ENCODE measurements at regions not wholly inside any gene's neighbourhood (a gene's known extent, or its start where the extent isn't known, plus 50 kb on each side); places are given as distances from the start of the nearest gene placed in this dataset.

DNA sequence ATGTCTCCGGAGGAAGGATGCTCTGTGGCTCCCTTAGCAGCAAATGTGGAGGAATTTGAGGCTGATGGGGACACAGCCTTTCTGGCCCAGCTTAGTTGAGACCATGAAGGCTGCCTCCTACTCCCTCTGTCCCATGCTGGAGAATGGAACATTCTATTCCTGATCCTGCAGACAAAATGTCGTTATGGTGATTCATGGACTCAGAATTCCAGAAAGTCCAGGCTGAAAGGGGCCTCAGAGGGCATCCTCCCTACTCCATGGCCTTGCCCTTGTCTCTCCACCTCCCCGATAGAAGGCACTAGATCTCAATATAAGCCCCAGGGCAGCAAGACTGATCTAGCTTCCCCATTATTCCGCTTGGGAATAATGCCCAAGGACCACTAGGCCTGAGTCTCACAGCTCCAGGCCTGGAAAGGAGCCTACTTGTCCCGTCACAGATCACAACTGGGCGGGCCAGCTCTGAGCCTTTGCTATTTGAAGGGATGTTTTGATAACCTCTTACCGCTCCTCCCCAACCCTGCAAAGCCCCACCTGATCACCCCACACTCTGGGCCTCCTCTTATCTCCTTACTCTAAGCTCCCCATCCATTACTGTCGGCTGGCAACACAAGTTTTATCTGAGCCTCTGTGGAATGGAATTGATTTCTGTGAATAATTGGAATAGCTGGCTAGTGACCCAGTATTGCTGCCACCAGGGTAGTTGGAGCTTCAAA lies 52.8 kb upstream of the TRABD2B start:
- TF ChIP-seq MAX (IDR thresholded peaks at IDR 0.05) (no peak), TAF1 (IDR thresholded peaks at IDR 0.05; ENCODE audit: low read depth) (no peak), ZBTB7A (IDR thresholded peaks at IDR 0.05; ENCODE audit: low read depth) (no peak), NFIC (IDR thresholded peaks at IDR 0.05) (no peak), TEAD4 (IDR thresholded peaks at IDR 0.05) (no peak), RAD21 (IDR thresholded peaks at IDR 0.05; ENCODE audit: low read depth) (no peak), YY1 (IDR thresholded peaks at IDR 0.05; ENCODE audit: low read depth) (no peak), CREB1 (IDR thresholded peaks at IDR 0.05; ENCODE audit: low read depth) (no peak), TCF12 (IDR thresholded peaks at IDR 0.05; ENCODE audit: low read depth) (no peak), EP300 (IDR thresholded peaks at IDR 0.05; ENCODE audit: borderline replicate concordance) (no peak), CEBPB (IDR thresholded peaks at IDR 0.05) (no peak), FOXM1 (IDR thresholded peaks at IDR 0.05; ENCODE audit: borderline replicate concordance, low read depth) (no peak), EGR1 (IDR thresholded peaks at IDR 0.05) (no peak)
- TF ChIP-seq, protein P1, sequence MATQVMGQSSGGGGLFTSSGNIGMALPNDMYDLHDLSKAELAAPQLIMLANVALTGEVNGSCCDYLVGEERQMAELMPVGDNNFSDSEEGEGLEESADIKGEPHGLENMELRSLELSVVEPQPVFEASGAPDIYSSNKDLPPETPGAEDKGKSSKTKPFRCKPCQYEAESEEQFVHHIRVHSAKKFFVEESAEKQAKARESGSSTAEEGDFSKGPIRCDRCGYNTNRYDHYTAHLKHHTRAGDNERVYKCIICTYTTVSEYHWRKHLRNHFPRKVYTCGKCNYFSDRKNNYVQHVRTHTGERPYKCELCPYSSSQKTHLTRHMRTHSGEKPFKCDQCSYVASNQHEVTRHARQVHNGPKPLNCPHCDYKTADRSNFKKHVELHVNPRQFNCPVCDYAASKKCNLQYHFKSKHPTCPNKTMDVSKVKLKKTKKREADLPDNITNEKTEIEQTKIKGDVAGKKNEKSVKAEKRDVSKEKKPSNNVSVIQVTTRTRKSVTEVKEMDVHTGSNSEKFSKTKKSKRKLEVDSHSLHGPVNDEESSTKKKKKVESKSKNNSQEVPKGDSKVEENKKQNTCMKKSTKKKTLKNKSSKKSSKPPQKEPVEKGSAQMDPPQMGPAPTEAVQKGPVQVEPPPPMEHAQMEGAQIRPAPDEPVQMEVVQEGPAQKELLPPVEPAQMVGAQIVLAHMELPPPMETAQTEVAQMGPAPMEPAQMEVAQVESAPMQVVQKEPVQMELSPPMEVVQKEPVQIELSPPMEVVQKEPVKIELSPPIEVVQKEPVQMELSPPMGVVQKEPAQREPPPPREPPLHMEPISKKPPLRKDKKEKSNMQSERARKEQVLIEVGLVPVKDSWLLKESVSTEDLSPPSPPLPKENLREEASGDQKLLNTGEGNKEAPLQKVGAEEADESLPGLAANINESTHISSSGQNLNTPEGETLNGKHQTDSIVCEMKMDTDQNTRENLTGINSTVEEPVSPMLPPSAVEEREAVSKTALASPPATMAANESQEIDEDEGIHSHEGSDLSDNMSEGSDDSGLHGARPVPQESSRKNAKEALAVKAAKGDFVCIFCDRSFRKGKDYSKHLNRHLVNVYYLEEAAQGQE (IDR thresholded peaks at IDR 0.05; ENCODE audit: low read depth) = no peak
- TF ChIP-seq, protein P2, sequence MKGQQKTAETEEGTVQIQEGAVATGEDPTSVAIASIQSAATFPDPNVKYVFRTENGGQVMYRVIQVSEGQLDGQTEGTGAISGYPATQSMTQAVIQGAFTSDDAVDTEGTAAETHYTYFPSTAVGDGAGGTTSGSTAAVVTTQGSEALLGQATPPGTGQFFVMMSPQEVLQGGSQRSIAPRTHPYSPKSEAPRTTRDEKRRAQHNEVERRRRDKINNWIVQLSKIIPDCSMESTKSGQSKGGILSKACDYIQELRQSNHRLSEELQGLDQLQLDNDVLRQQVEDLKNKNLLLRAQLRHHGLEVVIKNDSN (IDR thresholded peaks at IDR 0.05) = no peak

- no peak for TF ChIP-seq EGR1 (IDR thresholded peaks at IDR 0.05)
- no peak for TF ChIP-seq CEBPB (IDR thresholded peaks at IDR 0.05)
- no peak for TF ChIP-seq FOXM1 (IDR thresholded peaks at IDR 0.05; ENCODE audit: borderline replicate concordance, low read depth)
- no peak for TF ChIP-seq ZBTB7A (IDR thresholded peaks at IDR 0.05; ENCODE audit: low read depth)
- no peak for TF ChIP-seq CREB1 (IDR thresholded peaks at IDR 0.05; ENCODE audit: low read depth)
- TF ChIP-seq TCF12 (IDR thresholded peaks at IDR 0.05; ENCODE audit: low read depth) = no peak
- TF ChIP-seq EP300 (IDR thresholded peaks at IDR 0.05; ENCODE audit: borderline replicate concordance) = no peak
- no peak for TF ChIP-seq TEAD4 (IDR thresholded peaks at IDR 0.05)
- no peak for TF ChIP-seq RAD21 (IDR thresholded peaks at IDR 0.05; ENCODE audit: low read depth)
- TF ChIP-seq NFIC (IDR thresholded peaks at IDR 0.05) = no peak
- no peak for TF ChIP-seq MAX (IDR thresholded peaks at IDR 0.05)
- no peak for TF ChIP-seq YY1 (IDR thresholded peaks at IDR 0.05; ENCODE audit: low read depth)
- no peak for TF ChIP-seq TAF1 (IDR thresholded peaks at IDR 0.05; ENCODE audit: low read depth)
- TF ChIP-seq, protein P2 (IDR thresholded peaks at IDR 0.05) = no peak
- TF ChIP-seq, protein P1 (IDR thresholded peaks at IDR 0.05; ENCODE audit: low read depth) = no peak
Measured at GRCh38 chr1:48048980-48049379, 51.8 kb upstream of the TRABD2B start.

GRCh38 chr1:48048064-48048463 lies 50.9 kb upstream of the TRABD2B start:
- TF ChIP-seq TAF1 (IDR thresholded peaks at IDR 0.05; ENCODE audit: low read depth) (no peak), CEBPB (IDR thresholded peaks at IDR 0.05) (no peak), YY1 (IDR thresholded peaks at IDR 0.05; ENCODE audit: low read depth) (no peak), TCF12 (IDR thresholded peaks at IDR 0.05; ENCODE audit: low read depth) (no peak)

- TF ChIP-seq, protein P1 (IDR thresholded peaks at IDR 0.05; ENCODE audit: low read depth) = no peak
- no peak for TF ChIP-seq TAF1 (IDR thresholded peaks at IDR 0.05; ENCODE audit: low read depth)
- no peak for TF ChIP-seq CREB1 (IDR thresholded peaks at IDR 0.05; ENCODE audit: low read depth)
- TF ChIP-seq ZBTB7A (IDR thresholded peaks at IDR 0.05; ENCODE audit: low read depth) = no peak
- no peak for TF ChIP-seq CEBPB (IDR thresholded peaks at IDR 0.05)
- TF ChIP-seq YY1 (IDR thresholded peaks at IDR 0.05; ENCODE audit: low read depth) = no peak
- no peak for TF ChIP-seq NFIC (IDR thresholded peaks at IDR 0.05)
- TF ChIP-seq RAD21 (IDR thresholded peaks at IDR 0.05; ENCODE audit: low read depth) = no peak
- TF ChIP-seq, protein P2 (IDR thresholded peaks at IDR 0.05) = no peak
- no peak for TF ChIP-seq FOXM1 (IDR thresholded peaks at IDR 0.05; ENCODE audit: borderline replicate concordance, low read depth)
- no peak for TF ChIP-seq MAX (IDR thresholded peaks at IDR 0.05)
- TF ChIP-seq TEAD4 (IDR thresholded peaks at IDR 0.05) = no peak
- no peak for TF ChIP-seq EP300 (IDR thresholded peaks at IDR 0.05; ENCODE audit: borderline replicate concordance)
- no peak for TF ChIP-seq TCF12 (IDR thresholded peaks at IDR 0.05; ENCODE audit: low read depth)
- TF ChIP-seq EGR1 (IDR thresholded peaks at IDR 0.05) = no peak
Measured at GRCh38 chr1:48047116-48047515, 49.9 kb upstream of the TRABD2B start.
